ENCODE measurements at regions not wholly inside any gene's neighbourhood (a gene's known extent, or its start where the extent isn't known, plus 50 kb on each side); places are given as distances from the start of the nearest gene placed in this dataset.

GRCh38 chr7:131741446-131741845 is 185.0 kb upstream of the PODXL start:
- TF ChIP-seq CTCF (IDR thresholded peaks at IDR 0.05): no peak
- TF ChIP-seq ZBTB21 (CRISPR knock-in tag; IDR thresholded peaks at IDR 0.05; ENCODE audit: borderline replicate concordance): no peak
- TF ChIP-seq E2F5 (CRISPR knock-in tag; IDR thresholded peaks at IDR 0.05): no peak
- no peak for TF ChIP-seq NR1H2 (CRISPR knock-in tag; IDR thresholded peaks at IDR 0.05)
- no peak for TF ChIP-seq AFF4 (CRISPR knock-in tag; IDR thresholded peaks at IDR 0.05; ENCODE audit: borderline replicate concordance)
- TF ChIP-seq ZNF317 (CRISPR knock-in tag; IDR thresholded peaks at IDR 0.05; ENCODE audit: borderline replicate concordance, low read depth): no peak
- TF ChIP-seq, protein P1, sequence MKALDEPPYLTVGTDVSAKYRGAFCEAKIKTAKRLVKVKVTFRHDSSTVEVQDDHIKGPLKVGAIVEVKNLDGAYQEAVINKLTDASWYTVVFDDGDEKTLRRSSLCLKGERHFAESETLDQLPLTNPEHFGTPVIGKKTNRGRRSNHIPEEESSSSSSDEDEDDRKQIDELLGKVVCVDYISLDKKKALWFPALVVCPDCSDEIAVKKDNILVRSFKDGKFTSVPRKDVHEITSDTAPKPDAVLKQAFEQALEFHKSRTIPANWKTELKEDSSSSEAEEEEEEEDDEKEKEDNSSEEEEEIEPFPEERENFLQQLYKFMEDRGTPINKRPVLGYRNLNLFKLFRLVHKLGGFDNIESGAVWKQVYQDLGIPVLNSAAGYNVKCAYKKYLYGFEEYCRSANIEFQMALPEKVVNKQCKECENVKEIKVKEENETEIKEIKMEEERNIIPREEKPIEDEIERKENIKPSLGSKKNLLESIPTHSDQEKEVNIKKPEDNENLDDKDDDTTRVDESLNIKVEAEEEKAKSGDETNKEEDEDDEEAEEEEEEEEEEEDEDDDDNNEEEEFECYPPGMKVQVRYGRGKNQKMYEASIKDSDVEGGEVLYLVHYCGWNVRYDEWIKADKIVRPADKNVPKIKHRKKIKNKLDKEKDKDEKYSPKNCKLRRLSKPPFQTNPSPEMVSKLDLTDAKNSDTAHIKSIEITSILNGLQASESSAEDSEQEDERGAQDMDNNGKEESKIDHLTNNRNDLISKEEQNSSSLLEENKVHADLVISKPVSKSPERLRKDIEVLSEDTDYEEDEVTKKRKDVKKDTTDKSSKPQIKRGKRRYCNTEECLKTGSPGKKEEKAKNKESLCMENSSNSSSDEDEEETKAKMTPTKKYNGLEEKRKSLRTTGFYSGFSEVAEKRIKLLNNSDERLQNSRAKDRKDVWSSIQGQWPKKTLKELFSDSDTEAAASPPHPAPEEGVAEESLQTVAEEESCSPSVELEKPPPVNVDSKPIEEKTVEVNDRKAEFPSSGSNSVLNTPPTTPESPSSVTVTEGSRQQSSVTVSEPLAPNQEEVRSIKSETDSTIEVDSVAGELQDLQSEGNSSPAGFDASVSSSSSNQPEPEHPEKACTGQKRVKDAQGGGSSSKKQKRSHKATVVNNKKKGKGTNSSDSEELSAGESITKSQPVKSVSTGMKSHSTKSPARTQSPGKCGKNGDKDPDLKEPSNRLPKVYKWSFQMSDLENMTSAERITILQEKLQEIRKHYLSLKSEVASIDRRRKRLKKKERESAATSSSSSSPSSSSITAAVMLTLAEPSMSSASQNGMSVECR (CRISPR knock-in tag; IDR thresholded peaks at IDR 0.05; ENCODE audit: borderline replicate concordance): no peak
- TF ChIP-seq ZNF671 (CRISPR knock-in tag; IDR thresholded peaks at IDR 0.05): no peak
